KOPT-K1 (cell line): ENCODE measurements at regions not wholly inside any gene's neighbourhood (a gene's known extent, or its start where the extent isn't known, plus 50 kb on each side); places are given as distances from the start of the nearest gene placed in this dataset.

Source experiments
- H3K27ac ChIP-seq: fragments of 200-600 bp; sonication (generic); 2 replicates; pipeline ENCODE4 v1.5.1; 2016; ENCODE audit warnings: antibody characterized with exemption, mild to moderate bottlenecking, low read depth, low read length; ENCODE audit not compliant: poor library complexity, severe bottlenecking
- H3K36me3 ChIP-seq: fragments of 200-600 bp; sonication (generic); 2 replicates; pipeline ENCODE4 v1.5.1; 2017; ENCODE audit warnings: antibody characterized with exemption, mild to moderate bottlenecking, low read length, moderate library complexity; ENCODE audit not compliant: insufficient read depth
- H3K9me3 ChIP-seq: fragments of 200-600 bp; sonication (generic); 2 replicates; pipeline ENCODE4 v1.5.1; 2017; ENCODE audit warnings: antibody characterized with exemption, low read length, mild to moderate bottlenecking; ENCODE audit not compliant: insufficient read depth, poor library complexity, severe bottlenecking

- Histone ChIP-seq H3K36me3 (no peaks in the 10 kb centered on the region), H3K9me3 (no peaks in the 10 kb centered on the region), H3K27ac (no peak overlapping the region)
Observed at GRCh38 chr3:30340500-30340899, 265.9 kb upstream of the TGFBR2 start.

DNA sequence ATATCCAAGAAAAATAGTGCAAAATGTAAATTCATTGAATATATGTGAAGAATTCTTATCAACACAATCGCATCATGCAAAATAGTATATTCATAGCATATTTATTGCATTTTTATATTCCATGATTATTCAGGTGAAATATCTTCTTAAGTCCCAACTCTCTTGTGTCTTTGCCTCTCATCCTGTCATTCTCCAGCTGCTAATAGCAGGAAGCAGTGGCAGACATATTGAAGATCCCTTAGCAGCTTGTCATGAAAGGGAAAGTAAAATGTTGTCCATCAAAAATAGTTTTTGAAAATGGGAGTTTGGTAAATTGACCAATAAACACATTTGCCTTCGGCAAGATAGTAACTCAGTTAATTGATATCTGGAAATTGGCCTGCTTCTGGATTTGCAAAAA, 265.3 kb upstream of the TGFBR2 start:
- Histone ChIP-seq H3K9me3 (no peaks in the 10 kb centered on the region), H3K36me3 (no peaks in the 10 kb centered on the region), H3K27ac (no peak overlapping the region)

DNA sequence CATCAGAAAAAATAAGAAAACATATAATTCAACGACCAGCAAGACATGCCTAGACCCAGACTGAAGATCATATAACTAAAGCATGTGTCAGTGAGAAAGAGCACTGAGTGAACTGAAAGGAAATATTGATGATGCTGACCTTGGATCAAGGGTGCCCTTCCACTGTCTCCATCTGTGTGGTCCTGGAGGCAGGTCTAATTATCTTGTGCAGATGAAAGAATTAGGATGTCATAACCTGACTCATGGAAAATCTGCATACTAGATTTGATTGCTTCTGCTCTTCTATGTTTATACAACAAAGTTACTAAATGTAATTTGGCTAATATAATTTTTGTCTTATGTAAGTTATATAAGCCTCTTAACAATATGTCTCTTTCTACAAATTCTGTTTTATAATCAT, 264.6 kb upstream of the TGFBR2 start:
- H3K27ac ChIP-seq = no peak overlapping the region
- no peaks in the 10 kb centered on the region for H3K9me3 ChIP-seq
- no peaks in the 10 kb centered on the region for H3K36me3 ChIP-seq

- no peak overlapping the region for H3K27ac ChIP-seq
- no peaks in the 10 kb centered on the region for H3K36me3 ChIP-seq
- no peaks in the 10 kb centered on the region for H3K9me3 ChIP-seq
Observed at GRCh38 chr3:30342318-30343060, 263.9 kb upstream of the TGFBR2 start.

DNA sequence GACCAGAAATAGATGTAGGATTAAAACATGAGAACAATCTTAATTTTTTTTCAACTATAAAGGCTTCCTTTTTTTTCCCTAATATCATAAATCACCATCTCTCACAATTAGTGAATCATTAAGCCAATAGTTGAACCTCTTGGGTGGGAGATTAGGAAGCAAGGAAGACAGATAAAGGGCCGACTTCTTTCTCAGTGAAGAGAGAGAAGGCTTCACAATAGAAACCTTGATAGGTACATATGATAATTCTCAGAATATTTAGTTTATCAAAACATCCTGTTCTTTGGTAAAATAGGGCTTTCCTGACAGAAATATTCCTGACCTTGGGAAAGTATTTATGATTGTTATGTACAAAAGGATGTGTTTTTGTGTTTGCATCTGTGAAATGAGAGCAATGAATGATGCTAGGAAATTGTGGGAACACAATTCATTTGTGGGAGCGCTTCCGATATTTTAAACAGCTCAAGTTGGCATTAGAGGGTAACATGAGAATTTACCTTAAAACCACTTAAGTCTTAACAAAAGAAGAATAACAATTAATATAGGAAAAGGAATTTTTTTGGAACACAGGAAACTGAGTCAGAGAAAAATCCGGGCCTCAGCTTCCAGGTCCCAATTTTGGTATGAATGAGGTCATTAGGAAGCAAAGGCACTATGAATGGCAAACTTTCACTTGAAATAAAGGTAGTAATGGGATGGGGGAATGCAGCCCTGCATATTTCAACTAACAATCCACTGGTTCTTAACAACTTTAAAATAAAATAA, 263.2 kb upstream of the TGFBR2 start:
- no peaks in the 10 kb centered on the region for H3K9me3 ChIP-seq
- H3K36me3 ChIP-seq = no peaks in the 10 kb centered on the region
- no peak overlapping the region for H3K27ac ChIP-seq

DNA sequence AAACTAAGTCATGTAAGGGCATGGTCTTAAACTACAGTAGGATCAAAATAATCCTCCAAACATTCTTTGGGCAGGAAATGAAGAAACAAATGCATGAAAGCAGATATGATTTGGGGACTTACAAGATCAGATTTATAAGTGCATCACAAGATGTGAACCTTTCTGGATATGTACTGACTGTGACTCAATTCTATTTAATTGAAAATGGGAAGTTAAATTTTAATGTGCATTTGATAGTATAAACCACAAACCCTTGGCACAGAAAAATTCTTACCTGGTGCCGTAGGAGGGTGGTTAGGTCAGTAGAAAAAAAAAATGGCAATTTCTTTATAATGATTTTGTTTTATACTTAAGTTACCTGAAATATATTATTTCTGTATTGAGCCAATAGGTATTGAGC, 262.5 kb upstream of the TGFBR2 start:
- Histone ChIP-seq H3K9me3 (no peaks in the 10 kb centered on the region), H3K36me3 (no peaks in the 10 kb centered on the region), H3K27ac (no peak overlapping the region)

GRCh38 chr3:30344288-30344687, 262.1 kb upstream of the TGFBR2 start:
- Histone ChIP-seq H3K27ac (no peak overlapping the region), H3K36me3 (no peaks in the 10 kb centered on the region), H3K9me3 (no peaks in the 10 kb centered on the region)

- H3K36me3 ChIP-seq = no peaks in the 10 kb centered on the region
- no peak overlapping the region for H3K27ac ChIP-seq
- no peaks in the 10 kb centered on the region for H3K9me3 ChIP-seq
Observed at GRCh38 chr3:30346933-30347320, 259.5 kb upstream of the TGFBR2 start.

- no peaks in the 10 kb centered on the region for H3K36me3 ChIP-seq
Observed at GRCh38 chr3:30347679-30348216, 258.7 kb upstream of the TGFBR2 start.

DNA sequence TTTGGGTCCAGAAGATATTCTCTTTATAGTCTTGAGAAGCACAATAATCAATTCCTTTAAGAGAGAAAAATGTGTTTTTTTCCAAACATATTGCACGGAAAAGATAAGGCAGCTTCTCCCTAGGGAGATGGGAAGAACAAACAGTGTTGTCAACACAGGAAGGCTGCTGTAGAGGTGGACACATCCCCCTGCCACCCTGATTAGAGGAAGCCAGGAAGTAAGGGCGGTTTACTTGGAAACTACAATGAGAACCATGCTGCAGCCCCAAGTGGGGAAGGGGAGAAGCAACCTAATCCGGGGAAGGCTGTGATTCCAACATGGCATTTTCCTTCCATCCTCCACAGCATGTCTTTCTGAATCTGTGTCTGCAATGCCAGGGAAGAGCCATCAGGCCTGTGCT, 256.9 kb upstream of the TGFBR2 start:
- H3K27ac ChIP-seq = no peak overlapping the region
- no peaks in the 10 kb centered on the region for H3K9me3 ChIP-seq
- H3K36me3 ChIP-seq = no peaks in the 10 kb centered on the region

More at GRCh38 chr3:30347679-30348216, 258.7 kb upstream of the TGFBR2 start:
- H3K9me3 ChIP-seq = no peaks in the 10 kb centered on the region
- no peak overlapping the region for H3K27ac ChIP-seq

DNA sequence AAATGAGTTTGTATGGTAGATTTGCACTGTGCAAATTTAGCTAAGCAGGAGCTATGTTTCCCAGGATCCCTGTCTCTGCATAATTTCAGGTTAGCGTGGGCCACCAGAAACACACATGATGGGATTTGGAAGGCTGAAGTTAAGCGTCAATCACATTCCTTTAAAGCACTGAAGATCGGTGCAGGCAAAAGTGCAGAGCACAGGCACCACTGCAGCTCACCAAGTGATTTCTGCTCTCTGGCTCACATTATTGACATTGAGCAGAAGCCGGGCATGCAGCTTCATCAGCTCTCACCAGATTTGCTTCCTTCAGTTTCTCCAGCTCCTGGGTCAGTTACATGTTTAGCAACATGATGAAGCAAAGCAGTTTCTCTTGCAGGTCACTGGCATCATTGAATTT, 256.4 kb upstream of the TGFBR2 start:
- Histone ChIP-seq H3K36me3 (no peaks in the 10 kb centered on the region), H3K27ac (no peak overlapping the region), H3K9me3 (no peaks in the 10 kb centered on the region)

DNA sequence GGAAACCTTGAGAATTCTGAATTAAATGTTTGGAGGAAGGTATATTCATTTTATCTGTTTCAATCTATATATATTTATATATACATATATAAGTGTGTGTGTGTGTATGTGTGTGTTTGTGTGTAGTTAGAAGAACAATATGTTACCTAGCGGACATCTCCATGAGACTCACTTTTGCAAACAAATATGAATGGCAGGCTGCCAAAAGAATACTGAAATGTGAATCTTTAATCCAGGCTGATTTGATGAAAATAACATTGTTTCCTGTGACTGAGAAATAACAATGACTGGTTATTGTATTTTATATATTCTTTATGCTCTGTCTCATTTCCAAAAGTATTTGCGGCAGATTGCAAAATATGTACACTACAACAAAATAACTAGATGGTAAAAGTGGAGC, 255.5 kb upstream of the TGFBR2 start:
- Histone ChIP-seq H3K36me3 (no peaks in the 10 kb centered on the region), H3K9me3 (no peaks in the 10 kb centered on the region), H3K27ac (no peak overlapping the region)

DNA sequence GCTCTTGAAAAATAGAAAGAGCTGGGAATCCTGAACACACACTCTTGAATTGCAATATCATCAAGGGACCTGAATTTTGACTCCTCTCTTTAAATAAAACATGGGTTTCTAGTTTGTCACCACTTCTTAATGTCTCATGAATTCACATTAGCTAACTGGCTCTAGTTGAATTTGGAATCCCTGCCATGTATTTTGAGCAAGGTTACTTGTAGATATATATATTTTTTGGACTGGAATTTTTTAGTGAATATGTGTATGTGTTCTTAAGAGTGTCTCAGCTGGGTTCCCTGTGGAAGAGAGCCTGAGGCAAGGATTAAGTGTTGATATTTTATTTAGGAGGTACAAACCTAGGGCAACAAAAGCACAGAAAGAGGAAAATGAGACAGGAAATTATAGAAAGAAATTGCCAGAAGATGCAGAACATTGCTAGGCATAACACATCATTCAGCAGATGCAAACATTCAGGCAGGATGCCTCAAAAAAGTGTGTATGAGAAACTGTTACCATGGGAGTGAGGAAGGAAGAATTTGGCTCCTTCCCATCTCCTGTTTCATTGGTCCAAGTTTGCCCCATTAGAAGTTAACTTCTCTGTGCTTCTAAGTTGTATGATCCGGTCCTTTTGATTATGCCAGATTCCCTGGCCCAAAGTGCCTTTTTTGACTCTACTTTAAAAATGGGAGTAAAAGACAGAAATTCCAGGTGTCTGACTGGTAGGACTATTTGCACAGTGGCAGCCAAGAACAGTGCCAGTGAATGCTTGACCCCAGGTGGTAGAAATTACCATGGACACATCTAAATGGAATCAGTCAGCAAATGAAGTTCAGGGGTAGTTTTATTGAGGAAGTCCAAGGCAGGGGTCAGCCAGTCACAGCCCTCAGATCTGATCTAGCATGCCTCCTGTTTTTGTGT, 253.7 kb upstream of the TGFBR2 start:
- no peak overlapping the region for H3K27ac ChIP-seq
- H3K9me3 ChIP-seq = no peaks in the 10 kb centered on the region
- no peaks in the 10 kb centered on the region for H3K36me3 ChIP-seq

DNA sequence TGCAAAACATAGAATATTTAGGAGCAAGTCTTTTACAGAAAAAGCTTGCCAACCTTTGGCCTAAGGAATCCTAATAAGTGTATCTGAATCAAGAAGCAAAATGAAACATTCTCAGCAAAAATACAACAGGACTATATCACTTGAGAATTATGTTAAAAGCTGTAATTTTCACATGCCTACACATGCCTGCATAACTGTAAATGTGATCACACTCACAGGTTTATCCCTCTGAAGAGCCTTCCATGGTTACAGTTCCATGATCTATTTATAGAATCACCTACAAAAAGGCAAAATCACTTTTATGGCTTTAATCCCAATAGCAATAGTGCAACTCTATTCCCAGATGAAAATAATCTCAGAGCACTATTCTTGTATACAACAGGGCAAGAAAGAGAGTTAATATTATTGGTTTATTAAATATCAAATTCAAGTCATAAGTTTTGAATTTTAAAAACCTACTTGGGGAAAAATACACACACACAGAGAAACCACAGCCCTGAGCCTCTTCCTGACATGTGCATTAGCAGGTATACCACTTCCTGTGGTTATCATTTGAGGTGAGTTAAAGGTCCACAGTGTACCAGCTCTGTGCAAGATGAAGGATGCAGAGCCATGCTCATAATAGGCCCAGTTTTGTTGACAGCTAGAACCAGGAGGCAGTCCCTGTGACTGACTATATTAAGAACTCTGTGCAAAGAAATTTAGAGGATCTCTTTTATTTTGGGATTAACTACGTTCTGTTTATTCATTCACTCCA, 252.5 kb upstream of the TGFBR2 start:
- no peaks in the 10 kb centered on the region for H3K9me3 ChIP-seq
- no peaks in the 10 kb centered on the region for H3K36me3 ChIP-seq
- no peak overlapping the region for H3K27ac ChIP-seq
